ACC112 (cell line): ENCODE measurements at regions not wholly inside any gene's neighbourhood (a gene's known extent, or its start where the extent isn't known, plus 50 kb on each side); places are given as distances from the start of the nearest gene placed in this dataset.

ENCODE experiments used
- H2AFZ ChIP-seq: fragments of 200-600 bp; sonication (generic); one replicate; pipeline ENCODE4 v1.6.0; 2017; ENCODE audit warnings: antibody characterized with exemption, low read length; ENCODE audit not compliant: unreplicated experiment
- H3K27ac ChIP-seq: fragments of 200-600 bp; sonication (generic); 2 replicates; pipeline ENCODE4 v1.5.1; 2014; ENCODE audit warnings: low read depth, mild to moderate bottlenecking, antibody characterized with exemption, low read length, moderate library complexity
- H3K27me3 ChIP-seq: fragments of 200-600 bp; sonication (generic); 2 replicates; pipeline ENCODE4 v1.6.1; 2014; ENCODE audit warnings: mild to moderate bottlenecking, antibody characterized with exemption, low read length, moderate library complexity, mixed read lengths; ENCODE audit not compliant: insufficient read depth
- H3K36me3 ChIP-seq: fragments of 200-600 bp; sonication (generic); 2 replicates; pipeline ENCODE4 v1.6.1; 2016; ENCODE audit warnings: mild to moderate bottlenecking, antibody characterized with exemption, low read length, moderate library complexity, mixed read lengths; ENCODE audit not compliant: insufficient read depth
- H3K4me1 ChIP-seq: fragments of 200-600 bp; sonication (generic); one replicate; pipeline ENCODE4 v1.6.1; 2016; ENCODE audit warnings: low read length, mixed read lengths; ENCODE audit not compliant: insufficient read depth, unreplicated experiment, control insufficient read depth
- H3K4me3 ChIP-seq: fragments of 200-600 bp; sonication (generic); 2 replicates; pipeline ENCODE4 v1.5.1; 2014; ENCODE audit warnings: mild to moderate bottlenecking, low read depth, low read length
- H3K79me2 ChIP-seq: fragments of 200-600 bp; sonication (generic); one replicate; pipeline ENCODE4 v1.6.0; 2016; ENCODE audit warnings: low read length; ENCODE audit not compliant: control insufficient read depth, unreplicated experiment, insufficient read depth

DNA sequence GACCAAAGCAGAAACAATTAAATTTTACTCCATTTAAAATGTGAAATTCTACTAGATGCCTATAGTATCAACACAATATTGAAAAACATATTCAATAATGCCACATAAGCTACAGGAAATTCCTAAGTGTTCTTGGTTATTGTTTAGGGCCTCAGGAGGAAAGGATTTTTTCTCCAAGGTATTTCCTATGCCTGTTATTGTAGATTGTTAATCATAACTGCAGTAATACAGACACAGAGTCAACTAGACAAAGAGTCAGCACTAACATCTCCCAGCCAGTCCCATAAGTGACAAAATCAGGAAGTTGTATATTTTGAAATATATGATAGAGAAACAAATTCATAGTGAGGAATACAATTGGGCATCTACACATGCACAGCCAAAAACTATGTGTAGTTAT lies 782.7 kb upstream of the KIF2B start:
- no peak overlapping the region for H2AFZ ChIP-seq
- no peaks in the 10 kb centered on the region for H3K27me3 ChIP-seq
- no peak overlapping the region for H3K27ac ChIP-seq
- no peaks in the 10 kb centered on the region for H3K36me3 ChIP-seq
- no peaks in the 10 kb centered on the region for H3K4me1 ChIP-seq
- H3K79me2 ChIP-seq = no peaks in the 10 kb centered on the region
- no peak overlapping the region for H3K4me3 ChIP-seq

DNA sequence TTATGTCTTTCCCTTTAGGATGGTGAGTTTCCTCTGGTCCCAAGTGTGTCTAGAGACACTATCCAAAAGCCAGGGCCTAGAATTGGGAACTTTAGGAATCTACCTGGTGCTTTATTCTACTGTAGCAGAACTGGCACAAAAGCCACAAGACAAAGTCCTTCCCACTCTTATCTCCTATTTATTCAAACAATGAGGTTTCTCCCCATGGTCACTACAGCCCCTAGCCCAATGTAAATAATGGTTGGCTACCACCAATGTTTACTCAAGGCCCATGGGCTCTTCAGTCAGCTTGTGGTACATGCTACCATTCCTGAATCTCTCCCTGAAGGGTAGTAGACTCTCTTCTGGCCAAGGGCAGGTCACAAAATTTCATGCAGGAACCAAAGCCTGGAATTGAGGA lies 789.4 kb upstream of the KIF2B start:
- no peaks in the 10 kb centered on the region for H3K79me2 ChIP-seq
- no peak overlapping the region for H2AFZ ChIP-seq
- no peaks in the 10 kb centered on the region for H3K4me1 ChIP-seq
- H3K36me3 ChIP-seq = no peaks in the 10 kb centered on the region
- no peak overlapping the region for H3K27ac ChIP-seq
- H3K4me3 ChIP-seq = no peak overlapping the region
- H3K27me3 ChIP-seq = no peaks in the 10 kb centered on the region

GRCh38 chr17:53032861-53033271 lies 789.9 kb upstream of the KIF2B start:
- no peak overlapping the region for H2AFZ ChIP-seq

DNA sequence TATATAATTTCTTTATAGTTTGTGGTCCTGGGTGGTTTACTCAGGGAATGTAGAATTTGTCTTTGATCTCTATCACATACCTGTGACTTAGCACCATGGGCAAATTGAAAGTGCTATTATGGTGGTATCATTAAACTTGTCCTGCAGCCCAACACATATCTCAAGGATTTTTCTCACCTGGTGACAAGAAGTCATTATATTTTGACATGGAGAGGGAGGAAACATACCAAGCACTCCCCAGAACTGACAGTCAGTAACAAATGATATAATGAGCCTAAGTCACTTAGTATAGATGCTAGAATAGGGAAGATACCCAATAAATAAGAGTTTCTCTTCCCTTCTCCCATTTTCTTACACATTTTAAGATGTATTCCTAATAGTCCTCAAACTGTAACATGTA lies 805.5 kb upstream of the KIF2B start:
- Histone ChIP-seq H3K4me3 (no peak overlapping the region), H3K27me3 (no peaks in the 10 kb centered on the region), H3K79me2 (no peaks in the 10 kb centered on the region), H3K4me1 (no peaks in the 10 kb centered on the region), H3K27ac (no peak overlapping the region), H3K36me3 (no peaks in the 10 kb centered on the region), H2AFZ (no peak overlapping the region)

More at GRCh38 chr17:53032861-53033271, 789.9 kb upstream of the KIF2B start:
- Histone ChIP-seq H3K4me3 (no peak overlapping the region), H3K36me3 (no peaks in the 10 kb centered on the region), H3K27me3 (no peaks in the 10 kb centered on the region), H3K4me1 (no peaks in the 10 kb centered on the region), H3K27ac (no peak overlapping the region), H3K79me2 (no peaks in the 10 kb centered on the region)

DNA sequence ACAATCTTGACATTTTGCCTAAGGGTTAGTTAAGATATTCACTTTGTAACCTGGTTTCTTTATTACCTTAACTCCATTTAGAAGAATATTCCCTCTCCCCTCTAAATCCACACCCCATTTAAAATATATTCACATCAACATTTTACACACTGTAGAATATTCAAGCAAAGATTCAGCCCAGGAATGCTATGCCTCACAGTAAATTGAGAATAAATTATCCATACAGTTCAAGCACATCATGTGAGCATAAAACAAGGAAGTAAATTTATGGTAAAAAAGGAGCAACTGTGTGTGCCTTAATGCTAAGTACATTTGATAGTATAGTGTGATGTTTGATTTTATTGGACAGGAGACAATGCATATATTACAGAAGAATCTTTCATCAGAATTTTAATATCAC lies 806.6 kb upstream of the KIF2B start:
- Histone ChIP-seq H3K36me3 (no peaks in the 10 kb centered on the region), H3K27ac (no peak overlapping the region), H3K4me3 (no peak overlapping the region), H3K79me2 (no peaks in the 10 kb centered on the region), H3K4me1 (no peaks in the 10 kb centered on the region), H3K27me3 (no peaks in the 10 kb centered on the region), H2AFZ (no peak overlapping the region)

- Histone ChIP-seq H3K36me3 (no peaks in the 10 kb centered on the region), H3K27me3 (no peaks in the 10 kb centered on the region), H3K4me3 (no peak overlapping the region), H2AFZ (no peak overlapping the region), H3K79me2 (no peaks in the 10 kb centered on the region), H3K4me1 (no peaks in the 10 kb centered on the region), H3K27ac (no peak overlapping the region)
Measured at GRCh38 chr17:53012364-53012763, 810.4 kb upstream of the KIF2B start.

- Histone ChIP-seq H2AFZ (no peak overlapping the region), H3K79me2 (no peaks in the 10 kb centered on the region), H3K4me1 (no peaks in the 10 kb centered on the region)
Measured at GRCh38 chr17:53006006-53006405, 816.7 kb upstream of the KIF2B start.

GRCh38 chr17:53004902-53005301 lies 817.8 kb upstream of the KIF2B start:
- no peaks in the 10 kb centered on the region for H3K27me3 ChIP-seq
- H3K4me3 ChIP-seq = no peak overlapping the region
- H2AFZ ChIP-seq = no peak overlapping the region
- H3K27ac ChIP-seq = no peak overlapping the region
- no peaks in the 10 kb centered on the region for H3K4me1 ChIP-seq
- no peaks in the 10 kb centered on the region for H3K79me2 ChIP-seq
- H3K36me3 ChIP-seq = no peaks in the 10 kb centered on the region

More at GRCh38 chr17:53006006-53006405, 816.7 kb upstream of the KIF2B start:
- no peak overlapping the region for H3K4me3 ChIP-seq
- H3K36me3 ChIP-seq = no peaks in the 10 kb centered on the region
- no peak overlapping the region for H3K27ac ChIP-seq
- H3K27me3 ChIP-seq = no peaks in the 10 kb centered on the region

GRCh38 chr17:52995881-52996280 lies 826.8 kb upstream of the KIF2B start:
- Histone ChIP-seq H2AFZ (no peak overlapping the region), H3K27ac (no peak overlapping the region), H3K79me2 (no peaks in the 10 kb centered on the region), H3K4me3 (no peak overlapping the region), H3K27me3 (no peaks in the 10 kb centered on the region), H3K4me1 (no peaks in the 10 kb centered on the region), H3K36me3 (no peaks in the 10 kb centered on the region)

DNA sequence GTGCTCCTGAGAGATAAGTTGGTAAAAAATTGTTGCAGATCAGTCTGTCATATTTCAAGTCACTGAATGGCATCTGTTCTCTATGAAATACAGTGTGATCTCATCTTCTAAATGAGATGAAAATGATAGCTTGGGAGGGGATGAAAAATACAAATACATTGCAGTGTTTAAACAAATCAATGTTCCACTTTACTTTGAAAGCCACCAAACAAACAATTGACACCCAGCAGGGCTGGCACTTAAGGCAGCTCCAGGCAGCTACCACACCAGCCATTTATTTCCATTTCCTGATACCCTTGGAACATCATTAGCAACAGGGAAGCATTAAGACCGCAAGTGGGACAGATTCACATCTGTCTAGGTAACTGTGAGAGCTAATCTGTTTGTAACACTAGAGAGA lies 827.6 kb upstream of the KIF2B start:
- Histone ChIP-seq H2AFZ (no peak overlapping the region), H3K36me3 (no peaks in the 10 kb centered on the region), H3K4me3 (no peak overlapping the region), H3K27ac (no peak overlapping the region), H3K27me3 (no peaks in the 10 kb centered on the region), H3K79me2 (no peaks in the 10 kb centered on the region), H3K4me1 (no peaks in the 10 kb centered on the region)

DNA sequence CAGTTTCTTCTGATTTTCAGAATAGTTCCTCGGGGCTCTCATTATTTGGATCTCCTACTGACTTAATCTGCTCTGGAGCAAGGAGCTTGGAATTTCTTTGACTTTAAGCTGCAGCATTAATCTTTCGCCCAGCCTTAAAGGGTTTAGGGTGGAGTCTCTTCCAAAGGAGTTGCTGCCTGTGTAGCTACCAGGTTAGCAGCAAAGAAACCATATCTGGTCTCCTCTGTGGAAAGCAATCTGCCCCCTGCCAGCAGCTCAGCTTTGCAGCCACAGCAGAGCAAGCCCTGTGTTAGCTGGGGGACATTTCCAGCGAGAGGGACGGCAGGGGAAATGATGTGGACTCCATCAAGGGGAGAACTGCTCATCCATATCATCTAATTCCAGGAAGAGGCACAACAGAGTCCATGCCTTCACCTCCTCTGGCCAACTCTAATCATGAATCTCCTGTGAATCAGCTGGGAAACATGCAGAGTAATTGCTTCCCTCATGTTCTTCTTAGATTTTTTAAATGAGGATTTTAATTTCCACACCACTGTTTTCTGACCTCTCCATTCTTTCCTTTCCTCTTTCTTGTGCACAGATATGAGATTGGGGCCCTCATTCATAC lies 827.6 kb upstream of the CA10 start:
- no peaks in the 10 kb centered on the region for H3K4me1 ChIP-seq
- no peak overlapping the region for H3K27ac ChIP-seq
- no peak overlapping the region for H2AFZ ChIP-seq
- no peaks in the 10 kb centered on the region for H3K79me2 ChIP-seq
- no peaks in the 10 kb centered on the region for H3K36me3 ChIP-seq
- H3K4me3 ChIP-seq = no peak overlapping the region
- H3K27me3 ChIP-seq = no peaks in the 10 kb centered on the region
